CD4-positive, alpha-beta T cell treated with Interferon alpha-2 for 1 hour (primary cell): ENCODE measurements at regions not wholly inside any gene's neighbourhood (a gene's known extent, or its start where the extent isn't known, plus 50 kb on each side); places are given as distances from the start of the nearest gene placed in this dataset.

ENCODE experiments used
- DNase-seq, 2 donors: peaks; one replicate each; pipeline ENCODE4 v3.0.0-alpha.2; 2020 to 2022

DNA sequence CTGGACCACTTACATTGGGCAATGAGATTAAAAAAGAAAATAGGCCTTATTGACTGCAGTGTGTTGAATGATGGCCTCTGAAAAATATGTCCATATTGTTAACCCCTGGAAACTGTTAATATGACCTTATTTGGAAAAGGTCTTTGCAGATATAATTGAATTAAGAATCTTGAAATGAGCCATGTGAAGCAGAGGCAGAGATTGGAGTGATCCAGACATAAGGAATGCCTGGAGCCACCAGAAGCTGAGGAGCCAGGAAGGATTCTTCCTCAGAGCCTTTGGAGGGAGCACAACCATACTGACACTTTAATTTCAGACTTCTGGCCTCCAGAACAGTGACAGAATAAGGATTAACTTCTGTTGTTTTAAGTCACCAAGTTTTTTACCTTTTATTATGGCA, 510.4 kb upstream of the AGTR1 start:
- DNase-seq: no peak

DNA sequence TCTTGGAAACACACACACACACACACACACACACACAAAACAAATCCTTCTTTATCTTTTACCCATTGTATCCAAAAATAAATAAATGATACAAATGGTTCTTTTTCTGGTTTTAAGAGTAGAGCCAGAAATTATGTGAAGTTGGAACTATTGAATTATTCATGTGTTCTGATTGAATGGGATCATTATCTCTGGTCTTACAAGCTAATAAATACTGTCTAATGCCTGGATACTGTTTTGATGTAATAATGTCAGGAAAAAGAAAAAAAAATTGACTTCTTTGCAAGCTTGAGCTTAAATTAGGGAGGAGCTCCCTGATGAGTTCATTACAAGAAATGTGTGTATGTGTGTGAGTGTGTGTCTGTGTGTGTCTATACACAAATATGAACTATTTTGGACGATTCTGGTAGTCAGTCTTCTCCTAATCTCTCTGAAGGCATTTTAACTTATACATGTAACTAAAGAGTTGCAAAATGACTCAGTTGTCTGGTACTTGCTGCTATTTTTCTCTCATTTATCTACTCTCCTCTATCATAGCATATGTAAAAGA, 507.2 kb upstream of the AGTR1 start:
- DNase-seq: no peak

DNA sequence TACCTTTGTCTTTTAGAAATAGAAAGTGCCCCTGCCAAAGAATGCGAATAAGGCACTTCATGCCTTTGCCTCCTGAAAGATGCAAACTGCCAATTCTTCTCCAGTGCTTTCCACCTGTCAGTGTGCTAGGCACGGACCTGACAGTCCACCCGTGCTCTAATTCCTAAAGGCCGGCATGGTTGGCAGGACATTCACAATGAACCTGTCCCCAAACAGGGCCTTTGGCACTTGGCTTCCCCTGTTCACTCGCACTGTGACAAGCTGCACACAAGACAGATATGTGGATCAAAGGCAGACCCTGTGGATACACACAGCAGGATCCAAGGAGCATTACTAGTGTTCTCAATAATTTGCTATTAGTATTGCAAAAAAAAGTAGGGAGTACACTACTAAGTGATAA, 505.7 kb upstream of the AGTR1 start:
- no peak for DNase-seq

DNA sequence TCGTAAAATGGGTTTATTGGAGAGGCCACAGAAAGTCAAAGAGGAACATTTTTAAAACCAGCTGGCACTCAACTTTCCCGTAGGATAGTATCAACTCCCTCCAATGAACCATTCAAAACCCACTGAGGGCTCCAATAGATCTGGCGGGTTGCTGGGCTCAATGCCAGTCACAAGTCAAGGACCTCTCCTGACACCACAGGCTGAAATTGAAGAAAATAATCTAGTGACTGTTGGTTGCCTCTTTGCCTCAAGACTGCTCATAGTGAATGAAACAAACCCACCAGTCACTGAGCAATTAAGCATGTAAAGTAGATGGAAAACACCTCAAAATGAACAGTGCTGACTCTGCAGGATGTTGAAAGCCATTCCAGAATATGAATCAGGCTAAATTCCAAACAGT, 500.6 kb upstream of the AGTR1 start:
- DNase-seq: no peak

DNA sequence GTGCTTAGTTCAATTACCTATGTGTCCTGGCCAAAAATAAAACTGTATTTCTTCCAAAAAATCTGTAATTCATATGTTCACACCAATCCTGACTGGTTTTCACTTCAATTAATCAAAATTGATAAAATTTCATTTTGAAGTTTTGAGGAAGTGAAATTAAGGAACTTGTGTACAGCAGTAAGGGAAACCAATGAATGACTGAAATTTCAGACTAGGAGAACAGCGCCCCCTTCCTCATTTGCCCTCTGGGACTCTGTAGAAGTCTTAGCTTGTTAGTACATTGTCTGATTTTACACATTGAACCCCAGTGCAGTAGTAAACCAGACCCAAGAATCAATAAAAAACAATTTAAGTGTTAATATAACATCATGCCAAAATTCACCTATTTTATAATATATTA, 495.3 kb upstream of the AGTR1 start:
- no peak for DNase-seq

DNA sequence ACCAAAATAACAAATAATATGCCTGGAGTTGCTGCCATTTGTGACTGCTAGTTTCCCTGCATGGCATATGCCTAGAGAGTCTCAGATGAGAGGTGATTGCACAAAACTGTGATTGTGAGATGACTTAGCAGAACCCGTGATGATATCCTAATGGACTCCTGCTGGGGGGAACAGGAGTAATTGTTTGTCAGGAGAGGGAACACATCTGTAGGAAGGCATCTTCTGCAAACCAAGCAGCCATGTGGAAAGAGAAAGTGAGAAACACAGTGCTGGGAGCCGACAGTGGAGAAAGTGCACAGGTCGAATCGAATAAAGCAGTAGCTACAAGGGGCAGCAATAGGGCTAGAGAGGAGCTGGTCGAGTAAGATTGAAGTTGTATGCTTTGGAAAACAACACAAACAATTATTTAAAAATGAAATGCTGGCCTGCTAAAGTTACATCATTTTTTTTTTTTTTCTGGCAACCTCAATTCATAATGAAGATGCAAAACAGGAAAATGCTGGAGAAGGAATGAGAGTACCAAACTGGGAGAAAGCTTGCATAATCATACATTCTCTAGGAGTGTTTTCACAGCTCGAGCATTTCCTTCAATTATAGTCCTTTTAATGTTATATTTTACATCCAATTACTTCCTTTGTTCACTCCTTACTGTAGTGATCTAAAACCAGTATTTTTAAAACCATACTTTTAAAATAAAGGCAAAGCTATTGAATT, 494.2 kb upstream of the AGTR1 start:
- DNase-seq: no peak

DNA sequence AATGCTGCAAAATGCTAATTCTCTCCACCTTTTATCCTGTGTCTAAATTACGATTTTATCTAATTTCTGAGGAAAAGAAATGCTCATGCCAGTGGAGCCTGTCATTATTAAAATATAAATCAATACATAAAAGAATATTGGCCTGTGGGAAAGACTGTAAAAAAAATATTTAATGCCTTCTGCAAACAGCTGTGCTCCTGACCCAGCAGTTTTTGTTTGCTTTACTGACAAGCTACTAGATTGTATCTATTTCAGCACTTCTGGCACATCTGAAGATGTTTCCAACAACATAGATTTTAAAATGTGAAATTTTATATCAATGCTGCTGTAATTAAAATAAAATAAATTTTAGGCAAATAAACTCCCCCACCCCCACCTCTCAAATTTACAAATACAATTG, 493.6 kb upstream of the AGTR1 start:
- no peak for DNase-seq

DNA sequence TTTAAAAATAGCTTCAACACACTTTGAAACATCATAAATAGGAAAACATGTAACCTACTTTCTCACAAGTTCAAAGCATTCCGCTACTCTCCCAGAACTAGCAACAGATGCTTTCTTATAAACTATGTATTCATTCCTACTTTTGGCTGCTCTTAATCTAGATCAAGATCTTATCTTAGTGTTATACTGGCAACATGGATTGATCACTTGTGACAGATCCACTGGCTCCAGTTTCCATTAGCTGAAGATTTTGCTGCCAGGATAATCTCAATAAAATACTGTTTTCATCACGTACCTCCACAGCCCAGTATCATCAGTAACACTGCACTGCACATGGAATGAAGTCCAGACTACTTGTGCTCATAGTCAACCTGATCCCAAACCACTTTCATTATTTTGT, 491.7 kb upstream of the AGTR1 start:
- DNase-seq: no peak

DNA sequence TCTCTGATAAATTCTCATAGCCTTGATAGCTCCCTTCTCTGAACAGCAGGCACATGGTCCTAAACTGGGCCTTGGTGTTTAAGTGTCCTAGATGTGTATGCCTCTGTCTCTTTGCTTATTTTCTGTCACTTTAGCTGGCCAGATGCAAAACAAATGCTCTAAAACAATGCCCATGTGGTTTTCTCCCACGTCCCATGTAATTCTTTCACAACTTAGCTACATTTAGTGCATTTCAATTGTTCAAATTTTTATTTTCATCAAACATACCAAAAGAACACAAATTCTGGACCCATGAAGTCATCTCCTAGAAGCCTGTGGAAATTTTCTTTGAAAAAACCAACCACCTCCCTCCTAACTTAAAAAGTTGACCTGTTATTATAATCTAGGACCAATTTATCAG, 491.3 kb upstream of the AGTR1 start:
- DNase-seq: no peak

DNA sequence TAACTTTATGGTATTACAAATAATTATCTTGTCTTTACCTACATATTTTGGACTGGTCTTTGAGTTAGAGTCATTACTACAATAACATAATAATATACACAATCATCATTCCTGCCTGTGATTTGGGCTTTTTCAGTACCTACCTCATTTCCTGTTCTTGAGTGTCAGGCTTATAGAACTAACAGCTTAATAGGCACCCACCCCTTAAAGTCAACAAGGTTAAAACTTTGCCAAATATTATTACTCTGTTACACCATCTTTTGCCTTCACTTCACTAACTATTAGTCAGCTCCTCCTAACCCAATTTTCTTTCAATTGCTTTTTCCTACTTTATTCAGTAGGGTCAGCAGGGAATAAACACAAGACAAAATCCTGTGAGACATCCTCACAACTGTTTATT, 488.7 kb upstream of the AGTR1 start:
- no peak for DNase-seq

DNA sequence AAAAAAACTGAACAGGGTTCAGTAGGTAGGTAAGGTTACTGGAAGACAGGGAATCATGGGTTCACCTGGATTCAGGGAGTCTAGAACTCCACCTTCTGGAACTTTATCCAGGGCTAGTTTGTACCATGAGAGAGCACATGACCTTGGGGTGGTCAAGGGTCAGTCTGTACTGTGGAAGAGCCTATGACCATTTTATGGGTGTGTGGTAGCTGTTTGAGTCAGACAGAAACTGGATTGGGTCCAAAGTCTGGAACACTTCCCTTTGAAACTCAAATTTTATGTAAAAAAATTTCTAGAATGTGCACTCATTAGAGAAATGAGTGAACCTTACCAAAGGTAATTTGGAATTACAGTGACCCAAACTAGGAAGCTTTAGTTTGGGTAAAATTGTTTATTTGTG, 486.0 kb upstream of the AGTR1 start:
- no peak for DNase-seq

DNA sequence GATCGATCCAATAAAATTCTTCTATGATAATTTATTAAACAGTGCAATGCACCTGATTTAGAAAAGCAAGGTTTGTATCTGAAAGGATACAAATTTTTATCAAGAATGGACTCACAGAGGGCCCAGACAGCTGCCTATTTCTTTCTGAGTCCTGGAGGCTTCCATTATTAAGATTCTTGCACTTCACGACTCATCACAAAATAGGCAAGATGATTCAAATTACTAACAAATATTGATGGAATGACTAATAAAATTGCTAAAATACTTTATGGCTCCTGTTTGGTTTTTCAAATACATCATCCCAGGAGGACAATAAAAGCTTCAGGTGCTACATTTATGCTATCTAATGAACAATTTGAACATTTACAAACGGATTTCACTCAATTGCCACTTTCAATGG, 483.0 kb upstream of the AGTR1 start:
- no peak for DNase-seq

DNA sequence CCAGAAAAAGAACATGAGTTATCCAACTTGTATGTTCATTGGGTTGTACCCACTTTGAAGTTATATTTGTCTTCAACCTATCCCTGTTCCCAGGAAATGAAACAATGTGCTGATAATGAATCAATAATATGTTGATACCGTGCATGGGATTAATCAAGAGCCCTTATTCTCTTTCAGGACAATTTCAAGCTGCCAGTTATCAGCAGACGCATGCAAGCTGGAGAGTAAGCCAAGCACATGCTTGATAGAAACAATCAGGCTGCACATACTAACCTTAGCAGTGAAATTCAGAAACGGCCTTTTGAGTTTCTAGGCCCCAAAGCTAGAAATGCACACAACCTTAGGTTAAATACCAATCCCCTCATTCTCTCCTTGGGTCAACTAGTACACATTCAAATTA, 480.4 kb upstream of the AGTR1 start:
- no peak for DNase-seq

DNA sequence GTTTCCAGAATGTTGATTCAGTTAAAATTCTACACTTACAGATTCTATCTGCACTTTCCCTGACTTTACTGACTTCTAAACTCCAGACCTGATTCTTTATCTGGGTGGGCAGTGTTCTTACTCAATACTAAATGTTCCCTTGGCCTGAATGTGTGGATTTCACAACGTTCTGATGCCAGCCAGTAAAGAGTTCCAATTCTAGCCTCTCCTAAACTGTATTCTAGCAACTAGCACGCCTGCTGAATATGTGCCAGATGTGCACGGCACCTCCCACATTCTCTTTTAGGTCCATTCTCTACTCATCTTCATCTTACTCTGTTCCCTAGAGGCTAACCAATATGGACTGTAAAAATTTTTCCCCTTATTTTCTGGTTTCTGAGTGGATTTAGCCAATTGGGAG, 479.5 kb upstream of the AGTR1 start:
- DNase-seq: no peak

DNA sequence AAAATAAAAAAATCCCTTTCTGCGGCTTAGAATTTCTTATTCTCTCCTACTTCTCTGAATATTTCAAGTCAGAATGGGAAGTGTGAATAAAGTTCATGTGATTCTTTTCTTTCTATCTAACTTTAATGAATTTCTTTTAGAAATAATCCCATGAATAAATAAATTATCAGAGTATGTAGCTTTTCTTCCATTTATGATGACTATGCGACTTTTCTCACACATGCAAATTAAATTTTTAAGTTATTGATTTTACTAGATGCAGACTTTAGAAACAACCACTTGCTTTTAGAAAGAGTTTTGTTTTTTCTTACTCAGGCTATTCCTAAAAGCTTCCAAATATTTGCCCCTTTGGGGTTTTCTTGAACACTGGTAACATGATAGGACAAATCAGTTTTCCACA, 477.7 kb upstream of the AGTR1 start:
- DNase-seq: no peak

DNA sequence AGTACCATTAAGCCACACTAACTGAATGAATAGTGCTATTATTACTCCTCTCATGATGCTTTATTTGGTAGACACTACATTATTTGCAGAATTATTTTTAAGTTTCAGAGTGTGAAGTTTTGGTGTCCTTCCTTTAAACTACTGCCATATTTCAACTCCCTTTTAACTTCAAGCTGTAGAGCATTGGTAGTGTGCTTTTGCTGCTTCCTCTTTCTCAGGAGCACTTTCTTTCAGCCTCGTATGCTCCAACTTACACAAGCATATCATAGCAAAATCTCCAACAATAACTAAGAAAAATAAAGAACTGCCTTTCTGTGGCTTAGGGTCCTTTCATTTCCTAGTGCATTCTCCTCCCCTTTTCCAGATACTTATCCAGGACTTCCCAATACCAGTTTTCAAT, 476.4 kb upstream of the AGTR1 start:
- DNase-seq: no peak

DNA sequence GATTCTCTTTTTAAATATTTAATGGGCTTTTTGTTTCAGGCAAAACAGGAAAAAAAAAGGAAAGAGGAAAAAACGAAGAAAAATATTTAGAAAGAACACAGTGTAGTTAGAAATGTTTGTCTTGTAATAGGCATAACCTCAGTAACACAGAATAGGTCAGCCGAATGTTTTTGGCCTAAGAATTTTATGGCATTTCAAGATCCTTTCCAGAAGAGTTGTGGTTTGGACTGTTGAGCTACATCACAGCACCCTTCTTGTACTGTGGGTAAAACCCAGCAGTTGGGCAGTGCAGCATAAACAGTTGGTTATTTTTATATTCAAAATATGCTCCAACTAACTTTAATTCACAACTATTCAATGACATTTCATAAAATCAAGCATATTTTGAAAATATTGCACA, 474.4 kb upstream of the AGTR1 start:
- DNase-seq: no peak

DNA sequence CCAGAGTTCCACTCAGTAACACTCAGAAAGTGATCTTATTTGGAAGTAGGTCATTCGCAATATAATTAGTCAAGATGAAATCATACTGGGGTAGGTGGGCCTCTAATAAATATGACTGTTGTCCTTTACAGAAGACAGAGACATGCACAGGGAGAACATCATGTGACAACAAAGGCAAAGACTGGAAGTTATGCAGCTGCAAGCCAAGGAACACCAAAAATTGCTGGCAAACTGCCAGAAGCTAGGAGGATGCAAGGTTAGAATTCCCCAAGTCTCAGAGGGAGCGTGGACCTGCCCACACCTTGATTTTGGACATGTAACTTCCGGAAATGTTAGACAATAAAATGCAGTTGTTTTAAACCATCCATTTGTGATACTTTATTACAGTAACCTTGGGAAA, 471.5 kb upstream of the AGTR1 start:
- no peak for DNase-seq

DNA sequence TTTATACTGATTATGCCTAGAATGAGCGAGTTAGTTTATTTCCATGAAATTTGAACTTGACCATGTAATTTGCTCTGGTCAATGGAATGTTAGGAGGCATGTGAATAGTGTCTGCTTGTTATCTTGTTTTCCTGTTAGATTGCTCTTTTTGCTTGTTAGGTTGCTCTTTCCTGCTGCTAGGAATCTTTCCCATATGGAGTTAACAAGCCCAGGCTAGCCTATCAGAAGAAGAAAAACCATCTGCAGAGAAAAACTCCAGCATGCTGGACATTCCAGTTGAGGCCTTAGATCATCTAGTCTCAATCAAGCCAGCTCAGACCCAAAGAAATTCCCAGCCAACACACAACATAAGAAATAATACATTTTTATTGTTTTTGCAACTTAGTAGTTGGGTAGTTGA, 470.2 kb upstream of the AGTR1 start:
- no peak for DNase-seq

DNA sequence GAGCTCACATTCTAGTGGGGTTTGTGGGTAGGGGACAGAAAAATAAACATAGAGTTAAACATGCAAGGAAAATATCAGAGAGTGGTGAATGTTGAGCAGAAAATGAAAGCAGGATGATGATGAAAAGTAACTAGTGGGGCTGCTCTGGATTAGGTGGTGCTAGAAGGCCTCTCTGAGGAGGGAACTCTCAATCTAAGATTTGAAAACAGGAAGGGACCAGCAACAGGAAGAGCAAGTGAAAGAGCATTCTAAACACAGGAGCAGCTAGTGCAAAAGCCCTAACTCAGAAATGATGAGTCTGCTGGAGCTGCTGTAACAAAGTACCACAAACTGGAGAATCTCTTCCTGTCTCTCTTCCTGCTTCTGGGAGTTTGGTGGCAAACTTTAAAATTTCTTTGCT, 468.6 kb upstream of the AGTR1 start:
- DNase-seq: no peak

DNA sequence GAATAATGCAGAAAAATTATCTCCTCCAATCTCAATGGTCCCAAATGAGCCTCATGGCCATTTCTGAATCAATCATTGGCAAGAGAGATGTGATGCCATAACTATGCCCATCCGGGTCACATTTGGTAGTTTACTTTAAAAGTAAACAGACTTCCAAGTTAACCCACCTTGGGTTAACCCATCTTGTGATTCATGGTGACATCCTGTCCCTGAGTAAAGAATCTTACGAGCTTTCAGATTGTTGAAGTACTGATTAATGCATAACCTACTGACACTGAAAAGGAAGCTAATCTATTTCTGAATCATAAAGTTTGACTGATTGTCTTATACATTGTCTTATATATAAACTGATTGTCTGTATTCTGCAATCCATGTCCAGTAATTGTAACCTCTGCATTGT, 467.2 kb upstream of the AGTR1 start:
- DNase-seq: no peak

DNA sequence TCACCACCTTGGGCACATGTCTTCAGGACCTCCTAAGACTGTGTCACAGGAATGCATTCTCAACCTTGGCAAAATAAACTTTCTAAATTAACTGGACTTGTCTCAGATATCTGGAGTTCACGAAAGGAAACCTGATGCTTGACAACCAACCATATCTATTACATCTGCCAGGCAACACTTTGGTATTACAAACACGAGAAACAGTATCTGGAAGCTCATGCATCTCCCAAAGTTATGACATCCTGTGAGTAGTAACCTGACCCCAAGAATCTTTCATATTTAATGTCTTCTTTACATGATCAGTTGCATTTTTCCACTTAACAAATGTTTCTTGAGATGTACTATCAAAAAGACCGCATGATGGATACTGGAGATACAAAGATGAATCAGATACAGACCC, 465.3 kb upstream of the AGTR1 start:
- DNase-seq: no peak

DNA sequence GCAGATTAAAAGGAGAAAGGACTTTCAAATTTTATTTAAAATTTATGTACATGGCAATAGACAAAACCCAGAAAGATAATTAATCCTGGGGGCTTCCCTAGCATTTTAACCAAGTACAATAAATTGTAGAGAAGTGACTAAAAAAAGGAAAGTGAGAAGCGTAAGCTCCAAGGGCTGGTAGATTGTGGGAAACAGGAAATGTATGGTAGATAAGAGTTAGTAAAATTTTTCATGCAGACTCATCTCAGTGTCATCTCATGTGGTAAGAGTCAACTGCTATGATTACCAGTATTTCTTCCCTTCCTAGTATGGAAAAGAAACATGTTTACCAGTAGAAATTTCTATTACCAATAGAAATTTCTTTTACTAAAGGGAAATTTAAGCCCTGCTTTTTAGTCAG, 464.3 kb upstream of the AGTR1 start:
- DNase-seq: no peak

DNA sequence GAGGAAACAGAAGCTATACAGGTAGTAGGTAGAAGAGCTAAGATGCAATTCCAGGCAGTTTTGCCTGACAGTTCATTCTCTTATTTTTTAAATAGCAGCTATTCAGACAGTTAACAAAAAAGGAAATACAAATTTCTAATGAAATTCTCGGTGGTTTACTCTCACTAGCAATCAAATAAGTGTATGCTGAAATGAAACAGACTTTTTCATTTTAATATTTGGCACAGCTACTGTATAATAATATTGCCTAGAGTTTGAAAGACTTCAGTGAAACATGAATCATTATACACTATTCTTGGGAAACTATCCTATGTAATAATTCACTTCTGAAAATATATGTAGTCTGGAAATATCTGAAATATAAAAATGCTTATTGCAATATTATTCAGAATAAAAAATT, 463.2 kb upstream of the AGTR1 start:
- no peak for DNase-seq

DNA sequence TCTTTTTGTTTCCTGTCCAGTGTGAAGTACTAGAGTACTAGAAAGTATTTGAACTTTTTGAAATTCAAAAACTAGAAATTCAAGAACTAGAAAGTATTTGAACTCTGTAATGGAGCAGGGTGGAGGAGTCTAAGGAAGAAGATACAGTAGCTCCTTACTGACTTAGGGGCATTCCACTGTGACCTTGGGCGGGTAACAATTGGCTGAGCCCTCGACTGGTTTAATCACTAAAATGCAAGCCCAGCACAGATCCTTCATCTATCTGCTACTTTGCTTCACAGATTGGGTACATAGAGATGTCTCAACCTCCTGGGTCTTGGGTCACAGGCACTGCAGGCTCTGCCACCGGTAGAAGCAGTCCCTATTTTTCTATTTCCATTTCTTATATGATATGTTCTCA, 462.1 kb upstream of the AGTR1 start:
- DNase-seq: no peak

DNA sequence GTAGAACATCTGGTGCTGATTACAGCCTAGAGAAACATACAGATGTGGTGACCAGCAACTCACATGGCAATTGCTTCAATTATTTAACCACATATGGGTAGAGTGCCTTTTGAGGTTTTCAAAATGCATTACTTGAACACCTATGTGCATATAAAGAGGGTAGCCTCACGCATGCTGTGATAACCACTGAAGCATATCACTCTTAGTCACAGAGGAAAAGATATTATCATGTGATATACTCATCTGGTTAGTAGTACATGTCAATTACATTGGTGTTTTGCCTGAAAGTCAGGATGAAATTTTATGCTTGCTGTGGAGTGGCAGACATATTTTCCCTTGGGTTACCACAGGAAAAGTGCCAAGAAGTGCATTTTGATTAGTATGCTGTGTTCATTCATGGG, 459.3 kb upstream of the AGTR1 start:
- no peak for DNase-seq
